ENCODE measurements at regions not wholly inside any gene's neighbourhood (a gene's known extent, or its start where the extent isn't known, plus 50 kb on each side); places are given as distances from the start of the nearest gene placed in this dataset.

- TF ChIP-seq CTCF (IDR thresholded peaks at IDR 0.05 in 2 of 3, conservative IDR thresholded peaks at IDR 0.05 in 1 of 3; ENCODE audit: borderline replicate concordance in 1 of 3, insufficient read depth in 1 of 3, low read depth in 2 of 3, low read length in 2 of 3) = no peak
- TF ChIP-seq ZFX (IDR thresholded peaks at IDR 0.05) = no peak
- no peak for TF ChIP-seq EZH2 (IDR thresholded peaks at IDR 0.05)
- TF ChIP-seq REST (IDR thresholded peaks at IDR 0.05; ENCODE audit: low read depth) = no peak
- TF ChIP-seq RAD21 (IDR thresholded peaks at IDR 0.05; ENCODE audit: low read depth) = no peak
- TF ChIP-seq CEBPB (IDR thresholded peaks at IDR 0.05; ENCODE audit: low read depth) = no peak
- no peak for TF ChIP-seq ZBTB33 (IDR thresholded peaks at IDR 0.05; ENCODE audit: extremely low read depth, insufficient replicate concordance, low read length)
- no peak for TF ChIP-seq POLR2AphosphoS5 (IDR thresholded peaks at IDR 0.05; ENCODE audit: low read depth, low read length)
Observed at GRCh38 chr6:225121-225721, 67.1 kb upstream of the DUSP22 start.

Measured in HCT116 (cell line).